A673 (cell line): ENCODE measurements at regions not wholly inside any gene's neighbourhood (a gene's known extent, or its start where the extent isn't known, plus 50 kb on each side); places are given as distances from the start of the nearest gene placed in this dataset.

Experiments used
- BruUV-seq: library from RNA; stranded (reverse); fragments of 400-500 nt; replicated peaks from 2 replicates; lab custom pipeline; 2021; lab: Mats Ljungman, UMichigan
- CTCF ChIA-PET: fragments of 300-600 bp; sonication (Branson Sonifier 250); formaldehyde crosslinking; loops from one replicate; lab custom pipeline; 2022; ENCODE audit warnings: antibody characterized with exemption; lab: Charles Lee
- POLR2A ChIA-PET: fragments of 300-600 bp; sonication (Branson Sonifier 250); formaldehyde crosslinking; loops from one replicate; lab custom pipeline; 2022; ENCODE audit warnings: antibody characterized with exemption; ENCODE audit not compliant: low non-redundant PET; lab: Charles Lee
- DNase-seq: peaks from one replicate; pipeline ENCODE4 v3.0.0-alpha.2; 2015; ENCODE audit warnings: low spot score
- H3K27ac ChIP-seq: fragments of 200-600 bp; sonication (generic); 2 replicates; pipeline ENCODE4 v1.5.1; 2016; ENCODE audit warnings: mixed run types, low read depth, mild to moderate bottlenecking, mixed read lengths, antibody characterized with exemption, low read length; ENCODE audit not compliant: poor library complexity, severe bottlenecking
- H3K27me3 ChIP-seq: fragments of 200-600 bp; sonication (generic); replicated peaks from 2 replicates; pipeline ENCODE4 v1.6.1; 2017; ENCODE audit warnings: mixed run types, low read depth, mild to moderate bottlenecking, mixed read lengths, antibody characterized with exemption, low read length; ENCODE audit not compliant: insufficient read depth, poor library complexity
- H3K36me3 ChIP-seq: fragments of 200-600 bp; sonication (generic); 2 replicates; pipeline ENCODE4 v1.6.1; 2016; ENCODE audit warnings: mixed run types, mild to moderate bottlenecking, mixed read lengths, antibody characterized with exemption, low read length; ENCODE audit not compliant: insufficient read depth, poor library complexity, severe bottlenecking
- H3K4me1 ChIP-seq: fragments of 200-600 bp; sonication (generic); 2 replicates; pipeline ENCODE4 v1.6.1; 2017; ENCODE audit warnings: mixed run types, mild to moderate bottlenecking, mixed read lengths, antibody characterized with exemption, low read length; ENCODE audit not compliant: insufficient read depth, poor library complexity, severe bottlenecking
- H3K4me3 ChIP-seq: fragments of 200-600 bp; sonication (generic); 2 replicates; pipeline ENCODE4 v1.5.1; 2016; ENCODE audit warnings: low read depth, mixed run types, mild to moderate bottlenecking, mixed read lengths, low read length; ENCODE audit not compliant: poor library complexity, severe bottlenecking
- H3K9me3 ChIP-seq: fragments of 200-600 bp; sonication (generic); 2 replicates; pipeline ENCODE4 v1.6.1; 2016; ENCODE audit warnings: mixed run types, low read depth, mild to moderate bottlenecking, mixed read lengths, antibody characterized with exemption, low read length; ENCODE audit not compliant: poor library complexity, severe bottlenecking
- EZH2 ChIP-seq: fragments of 200-600 bp; sonication (generic); IDR thresholded peaks from 2 replicates; pipeline ENCODE4 v1.6.1; 2017; ENCODE audit warnings: borderline replicate concordance, low read depth, mild to moderate bottlenecking, mixed read lengths, antibody characterized with exemption, low read length; ENCODE audit not compliant: poor library complexity, severe bottlenecking
- intact Hi-C: fragments of 100-400 bp; cut with micrococcal nuclease; formaldehyde crosslinking; loops from one replicate; pipeline ENCODE4 v1.10.0; 2022; ENCODE audit not compliant: unreplicated experiment
- TF ChIP-seq, protein P1 (sequence below): fragments of 300-800, 200-600 bp; sonication (generic); conservative IDR thresholded peaks from 2 replicates; pipeline ENCODE4 v1.5.1; 2017; ENCODE audit warnings: low read depth, mild to moderate bottlenecking, antibody characterized with exemption, low read length, moderate library complexity, mixed read lengths

DNA sequence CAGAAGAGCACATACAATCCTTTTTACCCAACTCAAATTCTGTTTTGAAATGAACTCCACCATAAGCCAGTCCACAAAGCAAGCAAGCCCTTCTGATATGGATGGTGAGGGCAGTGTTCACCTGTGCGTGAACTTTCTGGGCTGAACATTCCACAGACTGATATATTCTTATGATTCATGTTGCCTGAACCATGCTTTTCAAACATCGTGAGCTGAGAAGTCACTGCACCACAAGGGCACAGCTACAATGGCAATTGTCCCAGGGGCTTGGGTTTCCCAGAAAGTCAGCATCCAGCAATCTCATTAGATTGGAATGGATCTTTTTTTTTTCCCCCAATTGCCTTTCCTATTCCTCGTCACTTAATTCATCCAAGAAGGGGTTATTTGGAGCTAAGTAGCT lies 86.9 kb upstream of the ZNF438 start:
- POLR2A ChIA-PET, result no interaction called here
- Histone ChIP-seq H3K27ac (no peak overlapping the region), H3K4me3 (no peak overlapping the region), H3K9me3 (no peaks in the 10 kb centered on the region), H3K4me1 (peaks cover 8% of the 10 kb centered on the region), H3K36me3 (no peaks in the 10 kb centered on the region), H3K27me3 (no peaks in the 10 kb centered on the region)
- BruUV-seq, result no TSS peak
- intact Hi-C loops, result no loop called here
- TF ChIP-seq, protein P1, sequence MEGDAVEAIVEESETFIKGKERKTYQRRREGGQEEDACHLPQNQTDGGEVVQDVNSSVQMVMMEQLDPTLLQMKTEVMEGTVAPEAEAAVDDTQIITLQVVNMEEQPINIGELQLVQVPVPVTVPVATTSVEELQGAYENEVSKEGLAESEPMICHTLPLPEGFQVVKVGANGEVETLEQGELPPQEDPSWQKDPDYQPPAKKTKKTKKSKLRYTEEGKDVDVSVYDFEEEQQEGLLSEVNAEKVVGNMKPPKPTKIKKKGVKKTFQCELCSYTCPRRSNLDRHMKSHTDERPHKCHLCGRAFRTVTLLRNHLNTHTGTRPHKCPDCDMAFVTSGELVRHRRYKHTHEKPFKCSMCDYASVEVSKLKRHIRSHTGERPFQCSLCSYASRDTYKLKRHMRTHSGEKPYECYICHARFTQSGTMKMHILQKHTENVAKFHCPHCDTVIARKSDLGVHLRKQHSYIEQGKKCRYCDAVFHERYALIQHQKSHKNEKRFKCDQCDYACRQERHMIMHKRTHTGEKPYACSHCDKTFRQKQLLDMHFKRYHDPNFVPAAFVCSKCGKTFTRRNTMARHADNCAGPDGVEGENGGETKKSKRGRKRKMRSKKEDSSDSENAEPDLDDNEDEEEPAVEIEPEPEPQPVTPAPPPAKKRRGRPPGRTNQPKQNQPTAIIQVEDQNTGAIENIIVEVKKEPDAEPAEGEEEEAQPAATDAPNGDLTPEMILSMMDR, result no peak
- TF ChIP-seq EZH2, result no peak
- CTCF ChIA-PET, result no interaction called here
- DNase-seq, result no peak

DNA sequence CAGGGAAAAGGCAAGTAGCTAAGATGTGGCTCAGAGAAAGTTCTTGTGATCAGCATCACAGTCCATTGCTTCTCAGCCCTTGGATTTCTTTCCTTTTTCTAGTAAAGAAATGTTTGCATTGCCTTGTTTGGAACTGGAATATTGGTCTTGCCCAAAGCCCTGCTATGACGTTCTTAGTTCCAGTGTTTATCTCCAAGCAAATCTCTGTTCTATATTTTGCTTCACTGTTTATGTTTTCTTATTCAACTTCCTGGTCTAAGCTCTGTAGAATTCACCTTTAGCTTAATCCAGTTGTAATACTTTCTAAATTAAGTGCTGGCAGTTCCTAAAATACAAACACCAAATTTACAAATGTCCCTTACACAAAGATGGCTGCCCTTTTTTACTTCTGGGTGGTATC lies 88.7 kb upstream of the ZNF438 start:
- no peaks in the 10 kb centered on the region for H3K9me3 ChIP-seq
- no peak for TF ChIP-seq EZH2
- TF ChIP-seq, protein P1, result no peak
- no peaks in the 10 kb centered on the region for H3K36me3 ChIP-seq
- intact Hi-C loops, result no loop called here
- no TSS peak for BruUV-seq
- H3K27me3 ChIP-seq, result no peaks in the 10 kb centered on the region
- no peak for DNase-seq
- ChIA-PET POLR2A (no interaction called here), CTCF (no interaction called here)
- no peak overlapping the region for H3K4me3 ChIP-seq
- no peak overlapping the region for H3K27ac ChIP-seq
- H3K4me1 ChIP-seq, result peaks cover 18% of the 10 kb centered on the region

DNA sequence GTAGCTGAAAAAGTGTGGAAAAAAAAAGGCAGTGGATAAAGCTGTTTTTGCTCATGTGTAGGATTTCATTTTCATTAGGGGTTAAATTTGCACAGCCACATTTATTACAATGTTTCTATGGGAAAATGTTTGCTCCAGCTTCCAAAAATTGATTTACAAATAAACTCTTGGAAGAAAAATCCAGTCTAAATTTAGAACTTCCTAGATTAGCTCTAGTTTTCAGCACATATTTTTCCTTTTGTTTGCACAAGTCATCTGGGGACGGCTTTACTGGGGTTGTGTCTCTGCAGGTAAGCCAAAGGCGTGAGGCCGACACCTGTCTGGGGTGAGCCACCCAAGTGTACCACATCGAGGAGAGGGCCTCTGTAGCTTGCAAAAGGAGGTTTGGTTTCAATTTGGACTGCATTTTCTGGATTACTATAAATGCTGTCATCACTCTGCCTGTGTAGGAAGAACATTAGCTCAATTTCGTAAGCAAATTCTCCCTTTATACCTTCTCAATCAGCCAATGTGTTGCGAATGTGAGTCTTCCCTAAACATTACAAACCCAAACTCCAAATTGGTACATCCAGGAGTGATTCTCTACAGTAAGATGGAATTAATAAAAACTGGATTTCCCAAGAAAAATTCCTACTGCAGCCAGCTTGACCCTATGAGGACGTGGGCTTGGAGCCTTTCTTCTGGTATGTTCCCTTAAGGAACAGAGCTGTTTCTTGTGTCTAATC lies 89.5 kb upstream of the ZNF438 start:
- Histone ChIP-seq H3K27ac (no peak overlapping the region), H3K36me3 (no peaks in the 10 kb centered on the region), H3K9me3 (no peaks in the 10 kb centered on the region), H3K4me3 (no peak overlapping the region), H3K4me1 (peaks cover 18% of the 10 kb centered on the region), H3K27me3 (no peaks in the 10 kb centered on the region)
- BruUV-seq, result no TSS peak
- ChIA-PET POLR2A (no interaction called here), CTCF (no interaction called here)
- intact Hi-C loops, result no loop called here
- TF ChIP-seq EZH2, result no peak
- TF ChIP-seq, protein P1, result no peak
- no peak for DNase-seq
